GM18907 (cell line): ENCODE measurements at regions not wholly inside any gene's neighbourhood (a gene's known extent, or its start where the extent isn't known, plus 50 kb on each side); places are given as distances from the start of the nearest gene placed in this dataset.
"Not testable (repeated sequence)": the region's sequence is repeated elsewhere in the genome, so short reads cannot be mapped to it uniquely, and the experiment has no call there.

Experiments used
- ATAC-seq: cut with Tn5 transposase; IDR thresholded peaks from one replicate; pipeline ENCODE4 v1.9.1; 2021; ENCODE audit warnings: mild to moderate bottlenecking, moderate library complexity; ENCODE audit not compliant: unreplicated experiment

- no peak for ATAC-seq
Observed at GRCh38 chr5:162931501-162931900, 505.9 kb upstream of the CCNG1 start.

- no peak for ATAC-seq
Observed at GRCh38 chr5:162939991-162940390, 497.4 kb upstream of the CCNG1 start.

GRCh38 chr5:162948677-162949076 is 488.7 kb upstream of the CCNG1 start:
- no peak for ATAC-seq

GRCh38 chr5:162956570-162956969 is 480.8 kb upstream of the CCNG1 start:
- ATAC-seq, result no peak

- ATAC-seq, result not testable (repeated sequence)
Observed at GRCh38 chr5:162964144-162964543, 473.3 kb upstream of the CCNG1 start.

GRCh38 chr5:162990063-162990462 is 447.3 kb upstream of the CCNG1 start:
- no peak for ATAC-seq

- peak; percentile 96 for ATAC-seq
Observed at GRCh38 chr5:162990856-162991497, 446.4 kb upstream of the CCNG1 start.

GRCh38 chr5:162995568-162995967 is 441.8 kb upstream of the CCNG1 start:
- no peak for ATAC-seq

- ATAC-seq, result no peak
Observed at GRCh38 chr5:162996053-162996452, 441.3 kb upstream of the CCNG1 start.

- ATAC-seq, result no peak
Observed at GRCh38 chr5:163005949-163006348, 431.4 kb upstream of the CCNG1 start.

- no peak for ATAC-seq
Observed at GRCh38 chr5:163022582-163023128, 414.7 kb upstream of the CCNG1 start.

- ATAC-seq, result no peak
Observed at GRCh38 chr5:163023846-163024245, 413.5 kb upstream of the CCNG1 start.

GRCh38 chr5:163024936-163025335 is 412.5 kb upstream of the CCNG1 start:
- ATAC-seq, result no peak

- ATAC-seq, result no peak
Observed at GRCh38 chr5:163033656-163034055, 403.7 kb upstream of the CCNG1 start.

GRCh38 chr5:163041254-163041653 is 396.1 kb upstream of the CCNG1 start:
- ATAC-seq, result no peak

- peak; percentile 43 for ATAC-seq
Observed at GRCh38 chr5:163079618-163080017, 357.8 kb upstream of the CCNG1 start.

GRCh38 chr5:163089230-163089629 is 348.2 kb upstream of the CCNG1 start:
- no peak for ATAC-seq

GRCh38 chr5:163089926-163090325 is 347.5 kb upstream of the CCNG1 start:
- ATAC-seq, result no peak

- peak; percentile 94 for ATAC-seq
Observed at GRCh38 chr5:163094492-163095180, 342.8 kb upstream of the CCNG1 start.

GRCh38 chr5:163104464-163104863 is 332.9 kb upstream of the CCNG1 start:
- ATAC-seq, result no peak

GRCh38 chr5:163105456-163105855 is 331.9 kb upstream of the CCNG1 start:
- ATAC-seq, result no peak

- no peak for ATAC-seq
Observed at GRCh38 chr5:163106098-163106497, 331.3 kb upstream of the CCNG1 start.
